ENCODE measurements at regions not wholly inside any gene's neighbourhood (a gene's known extent, or its start where the extent isn't known, plus 50 kb on each side); places are given as distances from the start of the nearest gene placed in this dataset.

- Mint-ChIP-seq H3K27me3 (ENCODE audit: insufficient read depth, unreplicated experiment) (no peaks in the 10 kb centered on the region), H3K9me3 (ENCODE audit: unreplicated experiment) (peaks cover 6% of the 10 kb centered on the region), H3K4me3 (ENCODE audit: unreplicated experiment) (no peak overlapping the region), H3K4me1 (ENCODE audit: insufficient read depth, unreplicated experiment) (no peaks in the 10 kb centered on the region), H3K27ac (ENCODE audit: low read depth, unreplicated experiment) (no peak overlapping the region), H3K36me3 (ENCODE audit: insufficient read depth, unreplicated experiment) (no peaks in the 10 kb centered on the region)
- no peak for TF ChIP-seq CTCF (IDR thresholded peaks at IDR 0.05; ENCODE audit: unreplicated experiment)
- ChIA-PET POLR2A (interaction anchor here (0.6 kb wide), 1 partner anchor 270 kb away, joined by 3 read pairs; no protein-coding TSS in a partner anchor), CTCF (interaction anchor here (0.7 kb wide), 1 partner anchor 77 kb away, joined by 3 read pairs; no protein-coding TSS in a partner anchor)
- intact Hi-C loops (cut with micrococcal nuclease): no loop called here
- DNase-seq (ENCODE audit: unreplicated experiment): no peak
- no TSS peak for BruUV-seq (replicated peaks)
Observed at GRCh38 chr3:180239939-180240338, 203.2 kb upstream of the PEX5L start.

GRCh38 chr3:180246688-180247195 is 210.0 kb upstream of the PEX5L start:
- Mint-ChIP-seq H3K36me3 (ENCODE audit: insufficient read depth, unreplicated experiment) (no peaks in the 10 kb centered on the region), H3K27me3 (ENCODE audit: insufficient read depth, unreplicated experiment) (no peaks in the 10 kb centered on the region), H3K4me3 (ENCODE audit: unreplicated experiment) (no peak overlapping the region), H3K27ac (ENCODE audit: low read depth, unreplicated experiment) (no peak overlapping the region), H3K9me3 (ENCODE audit: unreplicated experiment) (no peaks in the 10 kb centered on the region), H3K4me1 (ENCODE audit: insufficient read depth, unreplicated experiment) (peaks cover 19% of the 10 kb centered on the region)
- ChIA-PET CTCF (no interaction called here), POLR2A (interaction anchor here (1.0 kb wide), 1 partner anchor 10 kb away, joined by 3 read pairs; no protein-coding TSS in a partner anchor)
- BruUV-seq (replicated peaks): no TSS peak
- DNase-seq (ENCODE audit: unreplicated experiment): no peak
- no peak for TF ChIP-seq CTCF (IDR thresholded peaks at IDR 0.05; ENCODE audit: unreplicated experiment)
- intact Hi-C loops (cut with micrococcal nuclease): no loop called here

- POLR2A ChIA-PET: no interaction called here
- H3K4me3 Mint-ChIP-seq (ENCODE audit: unreplicated experiment): no peak overlapping the region
Observed at GRCh38 chr3:180250172-180250571, 213.4 kb upstream of the PEX5L start.

GRCh38 chr3:180252683-180253082 is 215.9 kb upstream of the PEX5L start:
- TF ChIP-seq CTCF (IDR thresholded peaks at IDR 0.05; ENCODE audit: unreplicated experiment): no peak
- peaks cover 24% of the 10 kb centered on the region for H3K4me1 Mint-ChIP-seq (ENCODE audit: insufficient read depth, unreplicated experiment)
- no peaks in the 10 kb centered on the region for H3K27me3 Mint-ChIP-seq (ENCODE audit: insufficient read depth, unreplicated experiment)
- DNase-seq (ENCODE audit: unreplicated experiment): peak; percentile 33
- no peak overlapping the region for H3K27ac Mint-ChIP-seq (ENCODE audit: low read depth, unreplicated experiment)
- CTCF ChIA-PET: interaction anchor here (0.8 kb wide), 1 partner anchor 20 kb away, joined by 3 read pairs; no protein-coding TSS in a partner anchor
- H3K4me3 Mint-ChIP-seq (ENCODE audit: unreplicated experiment): no peak overlapping the region
- BruUV-seq (replicated peaks): no TSS peak
- POLR2A ChIA-PET: no interaction called here
- intact Hi-C loops (cut with micrococcal nuclease): no loop called here
- H3K36me3 Mint-ChIP-seq (ENCODE audit: insufficient read depth, unreplicated experiment): no peaks in the 10 kb centered on the region
- H3K9me3 Mint-ChIP-seq (ENCODE audit: unreplicated experiment): no peaks in the 10 kb centered on the region

More at GRCh38 chr3:180250172-180250571, 213.4 kb upstream of the PEX5L start:
- H3K4me1 Mint-ChIP-seq (ENCODE audit: insufficient read depth, unreplicated experiment): peaks cover 28% of the 10 kb centered on the region
- no peaks in the 10 kb centered on the region for H3K27me3 Mint-ChIP-seq (ENCODE audit: insufficient read depth, unreplicated experiment)
- no peaks in the 10 kb centered on the region for H3K9me3 Mint-ChIP-seq (ENCODE audit: unreplicated experiment)
- no peak for TF ChIP-seq CTCF (IDR thresholded peaks at IDR 0.05; ENCODE audit: unreplicated experiment)
- intact Hi-C loops (cut with micrococcal nuclease): no loop called here
- BruUV-seq (replicated peaks): no TSS peak
- peak; percentile 70 for DNase-seq (ENCODE audit: unreplicated experiment)
- no peaks in the 10 kb centered on the region for H3K36me3 Mint-ChIP-seq (ENCODE audit: insufficient read depth, unreplicated experiment)
- H3K27ac Mint-ChIP-seq (ENCODE audit: low read depth, unreplicated experiment): no peak overlapping the region
- CTCF ChIA-PET: interaction anchor here (0.5 to 0.8 kb wide), 4 partner anchors 15 to 606 kb away, joined by 3 read pairs; no protein-coding TSS in a partner anchor

Data from MCF 10A (cell line).